ENCODE measurements at regions not wholly inside any gene's neighbourhood (a gene's known extent, or its start where the extent isn't known, plus 50 kb on each side); places are given as distances from the start of the nearest gene placed in this dataset.

GRCh38 chr9:134980991-134981390, 63.3 kb upstream of the FCN1 start:
- H3K4me3 ChIP-seq (ENCODE audit: low read depth, low read length), result no peak overlapping the region
- no peak for TF ChIP-seq CTCF (IDR thresholded peaks at IDR 0.05; ENCODE audit: insufficient read depth, low read length)
- no peak for DNase-seq (ENCODE audit: low read depth)

GRCh38 chr9:134981829-134982228, 64.1 kb upstream of the FCN1 start:
- no peak for TF ChIP-seq CTCF (IDR thresholded peaks at IDR 0.05; ENCODE audit: insufficient read depth, low read length)
- H3K4me3 ChIP-seq (ENCODE audit: low read depth, low read length), result no peak overlapping the region
- no peak for DNase-seq (ENCODE audit: low read depth)

GRCh38 chr9:134982311-134982710, 64.6 kb upstream of the FCN1 start:
- no peak for TF ChIP-seq CTCF (IDR thresholded peaks at IDR 0.05; ENCODE audit: insufficient read depth, low read length)
- DNase-seq (ENCODE audit: low read depth), result no peak
- no peak overlapping the region for H3K4me3 ChIP-seq (ENCODE audit: low read depth, low read length)

GRCh38 chr9:134983074-134983473, 65.4 kb upstream of the FCN1 start:
- peak; percentile 8 for TF ChIP-seq CTCF (IDR thresholded peaks at IDR 0.05; ENCODE audit: insufficient read depth, low read length)
- no peak for DNase-seq (ENCODE audit: low read depth)
- H3K4me3 ChIP-seq (ENCODE audit: low read depth, low read length), result no peak overlapping the region

- no peak for DNase-seq (ENCODE audit: low read depth)
- no peak overlapping the region for H3K4me3 ChIP-seq (ENCODE audit: low read depth, low read length)
- TF ChIP-seq CTCF (IDR thresholded peaks at IDR 0.05; ENCODE audit: insufficient read depth, low read length), result no peak
Observed at GRCh38 chr9:134983506-134984371, 66.0 kb upstream of the FCN1 start.

GRCh38 chr9:134984372-134985265, 66.9 kb upstream of the FCN1 start:
- no peak for DNase-seq (ENCODE audit: low read depth)
- H3K4me3 ChIP-seq (ENCODE audit: low read depth, low read length), result no peak overlapping the region
- no peak for TF ChIP-seq CTCF (IDR thresholded peaks at IDR 0.05; ENCODE audit: insufficient read depth, low read length)

Data from fibroblast of the aortic adventitia (primary cell).